PFSK-1 (cell line): ENCODE measurements at regions not wholly inside any gene's neighbourhood (a gene's known extent, or its start where the extent isn't known, plus 50 kb on each side); places are given as distances from the start of the nearest gene placed in this dataset.

Source experiments
- FOXP2 ChIP-seq: optimal IDR thresholded peaks from 2 replicates; pipeline ENCODE3; 2011; ENCODE audit warnings: borderline replicate concordance, control low read depth, inconsistent platforms; ENCODE audit not compliant: insufficient read depth; ENCODE audit errors: extremely low read length, extremely low read depth
- POLR2AphosphoS5 ChIP-seq: IDR thresholded peaks from 2 replicates; pipeline ENCODE4 v1.6.1; 2012; ENCODE audit warnings: low read depth, mild to moderate bottlenecking, control low read depth, low read length, moderate library complexity
- SIN3A ChIP-seq: IDR thresholded peaks from 2 replicates; pipeline ENCODE4 v1.6.1; 2012; ENCODE audit warnings: mild to moderate bottlenecking, low read length, moderate library complexity, borderline replicate concordance; ENCODE audit not compliant: insufficient read depth
- TAF1 ChIP-seq: IDR thresholded peaks from 2 replicates; pipeline ENCODE4 v1.6.1; 2012; ENCODE audit warnings: low read length, control low read depth, borderline replicate concordance; ENCODE audit not compliant: insufficient read depth
- TF ChIP-seq, protein P1 (sequence below), 2 experiments: IDR thresholded peaks; 2 replicates each; pipeline versions ENCODE4 v1.6.1 to v1.8.0; 2011 to 2012; ENCODE audit warnings: low read depth in 2 of 2, low read length in 2 of 2, control low read depth in 1 of 2, inconsistent platforms in 1 of 2, mild to moderate bottlenecking in 1 of 2, moderate library complexity in 1 of 2; ENCODE audit not compliant: insufficient read depth in 1 of 2

DNA sequence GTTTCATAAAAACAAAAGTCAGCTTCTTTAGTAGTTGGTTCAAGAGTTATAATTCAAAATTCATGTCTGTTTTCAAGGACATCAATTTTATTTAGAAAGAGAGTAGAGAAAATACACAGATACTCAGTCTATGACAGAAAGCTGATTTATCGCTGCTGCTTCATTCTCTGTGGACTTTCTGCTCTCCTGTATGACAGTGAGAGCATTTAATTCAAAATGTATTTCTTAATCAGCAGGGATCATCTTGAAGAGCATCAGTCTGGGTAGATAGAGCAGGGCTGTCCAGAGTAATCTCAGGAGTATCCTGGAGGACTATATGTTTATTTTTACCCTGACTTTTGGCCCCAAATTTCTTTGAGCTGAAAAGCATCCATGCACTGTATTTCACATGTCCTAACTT, 1676.7 kb downstream of the REEP3 start:
- TF ChIP-seq SIN3A (no peak), POLR2AphosphoS5 (no peak), TAF1 (no peak), FOXP2 (no peak)
- TF ChIP-seq, protein P1, sequence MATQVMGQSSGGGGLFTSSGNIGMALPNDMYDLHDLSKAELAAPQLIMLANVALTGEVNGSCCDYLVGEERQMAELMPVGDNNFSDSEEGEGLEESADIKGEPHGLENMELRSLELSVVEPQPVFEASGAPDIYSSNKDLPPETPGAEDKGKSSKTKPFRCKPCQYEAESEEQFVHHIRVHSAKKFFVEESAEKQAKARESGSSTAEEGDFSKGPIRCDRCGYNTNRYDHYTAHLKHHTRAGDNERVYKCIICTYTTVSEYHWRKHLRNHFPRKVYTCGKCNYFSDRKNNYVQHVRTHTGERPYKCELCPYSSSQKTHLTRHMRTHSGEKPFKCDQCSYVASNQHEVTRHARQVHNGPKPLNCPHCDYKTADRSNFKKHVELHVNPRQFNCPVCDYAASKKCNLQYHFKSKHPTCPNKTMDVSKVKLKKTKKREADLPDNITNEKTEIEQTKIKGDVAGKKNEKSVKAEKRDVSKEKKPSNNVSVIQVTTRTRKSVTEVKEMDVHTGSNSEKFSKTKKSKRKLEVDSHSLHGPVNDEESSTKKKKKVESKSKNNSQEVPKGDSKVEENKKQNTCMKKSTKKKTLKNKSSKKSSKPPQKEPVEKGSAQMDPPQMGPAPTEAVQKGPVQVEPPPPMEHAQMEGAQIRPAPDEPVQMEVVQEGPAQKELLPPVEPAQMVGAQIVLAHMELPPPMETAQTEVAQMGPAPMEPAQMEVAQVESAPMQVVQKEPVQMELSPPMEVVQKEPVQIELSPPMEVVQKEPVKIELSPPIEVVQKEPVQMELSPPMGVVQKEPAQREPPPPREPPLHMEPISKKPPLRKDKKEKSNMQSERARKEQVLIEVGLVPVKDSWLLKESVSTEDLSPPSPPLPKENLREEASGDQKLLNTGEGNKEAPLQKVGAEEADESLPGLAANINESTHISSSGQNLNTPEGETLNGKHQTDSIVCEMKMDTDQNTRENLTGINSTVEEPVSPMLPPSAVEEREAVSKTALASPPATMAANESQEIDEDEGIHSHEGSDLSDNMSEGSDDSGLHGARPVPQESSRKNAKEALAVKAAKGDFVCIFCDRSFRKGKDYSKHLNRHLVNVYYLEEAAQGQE (IDR thresholded peaks at IDR 0.05; ENCODE audit: insufficient read depth in 1 of 2, low read depth in 2 of 2, low read length in 2 of 2): no peak

DNA sequence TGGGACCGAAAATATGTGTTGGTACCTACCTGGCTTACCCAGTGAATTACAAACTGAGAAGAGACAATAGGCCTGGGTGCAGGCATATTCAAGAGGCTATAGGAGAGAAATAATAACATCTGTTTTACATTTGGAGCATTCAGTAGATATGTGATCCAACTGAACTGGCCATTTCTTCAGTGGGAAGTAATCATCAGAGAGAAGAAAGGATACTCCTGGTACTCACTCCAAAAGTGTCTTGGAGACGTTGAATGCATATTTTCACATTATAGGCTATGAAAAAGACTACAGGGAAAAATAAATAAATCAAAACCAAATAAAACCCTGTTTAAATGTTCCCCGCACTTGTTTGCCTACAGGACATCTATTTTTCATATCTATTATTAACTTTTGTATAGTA, 1680.3 kb downstream of the REEP3 start:
- TF ChIP-seq, protein P1 (IDR thresholded peaks at IDR 0.05; ENCODE audit: insufficient read depth in 1 of 2, low read depth in 2 of 2, low read length in 2 of 2): no peak
- TF ChIP-seq POLR2AphosphoS5 (no peak), SIN3A (no peak), FOXP2 (no peak), TAF1 (no peak)

DNA sequence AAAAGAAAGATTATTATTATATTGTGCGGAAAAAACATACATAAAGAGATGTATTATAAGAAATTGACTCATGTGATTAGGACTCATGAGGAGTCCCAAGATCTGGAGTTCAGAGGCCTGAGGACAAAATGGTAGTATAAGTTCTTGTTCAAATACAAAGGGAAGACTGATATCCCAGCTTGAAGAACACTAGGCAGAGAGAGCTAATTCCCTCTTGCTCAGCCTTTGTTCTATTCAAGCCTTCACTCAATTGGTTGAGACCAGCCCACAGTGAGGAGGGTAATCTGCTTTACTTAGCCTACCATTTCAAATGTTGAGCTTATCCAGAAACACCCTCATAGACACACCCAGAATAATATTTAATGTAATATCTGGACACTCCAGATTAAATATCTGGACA, 1683.8 kb downstream of the REEP3 start:
- TF ChIP-seq SIN3A (no peak), FOXP2 (no peak), POLR2AphosphoS5 (no peak), TAF1 (no peak)
- TF ChIP-seq, protein P1 (IDR thresholded peaks at IDR 0.05; ENCODE audit: insufficient read depth in 1 of 2, low read depth in 2 of 2, low read length in 2 of 2): no peak

DNA sequence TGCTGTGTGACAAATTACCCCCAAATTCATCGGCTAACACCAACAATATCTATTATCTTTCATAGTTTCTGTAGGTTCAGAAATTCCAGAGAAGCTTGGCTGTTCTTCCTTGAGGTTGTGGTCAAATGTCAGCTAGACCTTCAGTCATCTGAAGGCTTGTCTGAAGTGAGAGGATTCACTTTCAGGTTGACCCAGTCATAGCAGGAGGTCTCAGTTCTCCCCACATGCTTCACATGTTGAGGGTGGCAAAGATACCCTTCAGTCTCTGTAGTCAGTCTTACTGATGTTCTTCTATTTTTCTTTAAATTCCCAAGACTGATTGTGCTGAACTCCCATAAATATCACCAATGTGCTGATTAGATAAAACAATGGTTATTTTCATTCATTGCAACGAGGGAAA, 1692.0 kb downstream of the REEP3 start:
- TF ChIP-seq, protein P1 (IDR thresholded peaks at IDR 0.05; ENCODE audit: insufficient read depth in 1 of 2, low read depth in 2 of 2, low read length in 2 of 2): no peak
- no peak for TF ChIP-seq POLR2AphosphoS5
- TF ChIP-seq SIN3A: no peak
- TF ChIP-seq FOXP2: no peak
- TF ChIP-seq TAF1: no peak

DNA sequence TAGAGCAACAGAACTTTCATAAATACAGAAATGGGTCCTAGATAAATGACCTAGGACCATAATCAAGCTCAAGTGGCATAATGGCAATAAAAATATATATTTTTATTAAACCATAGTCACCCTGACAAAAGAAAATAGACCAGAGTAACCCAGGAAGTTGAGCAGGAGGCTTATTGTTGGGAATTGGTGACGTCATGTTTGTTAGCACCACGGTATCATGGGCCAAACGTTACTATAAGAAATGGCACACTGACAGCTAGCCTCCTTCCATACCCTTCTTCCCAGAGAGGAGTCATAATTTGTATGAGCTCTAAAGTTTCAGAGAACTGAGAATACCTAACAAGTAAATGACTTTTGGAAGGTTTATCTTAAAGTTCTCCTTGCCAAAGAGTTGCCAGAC, 1698.2 kb downstream of the REEP3 start:
- no peak for TF ChIP-seq SIN3A
- no peak for TF ChIP-seq FOXP2
- TF ChIP-seq POLR2AphosphoS5: no peak
- TF ChIP-seq TAF1: no peak
- TF ChIP-seq, protein P1 (IDR thresholded peaks at IDR 0.05; ENCODE audit: insufficient read depth in 1 of 2, low read depth in 2 of 2, low read length in 2 of 2): no peak
